GM23248 (cell line): ENCODE measurements at regions not wholly inside any gene's neighbourhood (a gene's known extent, or its start where the extent isn't known, plus 50 kb on each side); places are given as distances from the start of the nearest gene placed in this dataset.

Experiments
- DNase-seq: peaks from one replicate; pipeline ENCODE4 v3.0.0-alpha.2; 2015
- H2AFZ ChIP-seq: fragments of 200-600 bp; sonication (generic); 2 replicates; pipeline ENCODE4 v1.6.1; 2016; ENCODE audit warnings: antibody characterized with exemption
- H3F3A ChIP-seq: fragments of 200-600 bp; sonication (generic); 2 replicates; pipeline ENCODE4 v1.6.1; 2016; ENCODE audit warnings: mild to moderate bottlenecking, antibody characterized with exemption, mixed run types; ENCODE audit not compliant: insufficient read depth
- H3K27ac ChIP-seq: fragments of 200-600 bp; sonication (generic); 2 replicates; pipeline ENCODE4 v1.5.1; 2016; ENCODE audit warnings: mild to moderate bottlenecking
- H3K27me3 ChIP-seq: fragments of 200-600 bp; sonication (generic); replicated peaks from 2 replicates; pipeline ENCODE4 v1.6.1; 2016; ENCODE audit warnings: mild to moderate bottlenecking; ENCODE audit not compliant: insufficient read depth
- H3K36me3 ChIP-seq: fragments of 200-600 bp; sonication (generic); 2 replicates; pipeline ENCODE4 v1.6.1; 2016; ENCODE audit warnings: low read depth, mild to moderate bottlenecking
- H3K4me1 ChIP-seq: fragments of 200-600 bp; sonication (generic); 2 replicates; pipeline ENCODE4 v1.6.1; 2016; ENCODE audit warnings: mild to moderate bottlenecking; ENCODE audit not compliant: insufficient read depth
- H3K4me2 ChIP-seq: fragments of 200-600 bp; sonication (generic); one replicate; pipeline ENCODE4 v1.6.1; 2016; ENCODE audit warnings: mild to moderate bottlenecking; ENCODE audit not compliant: unreplicated experiment
- H3K4me3 ChIP-seq: fragments of 200-600 bp; sonication (generic); 2 replicates; pipeline ENCODE4 v1.5.1; 2016; ENCODE audit warnings: mild to moderate bottlenecking
- H3K79me2 ChIP-seq: fragments of 200-600 bp; sonication (generic); 2 replicates; pipeline ENCODE4 v1.6.1; 2016; ENCODE audit warnings: mild to moderate bottlenecking; ENCODE audit not compliant: insufficient read depth
- H3K9ac ChIP-seq: fragments of 200-600 bp; sonication (generic); 2 replicates; pipeline ENCODE4 v1.6.1; 2016; ENCODE audit warnings: mild to moderate bottlenecking
- H3K9me2 ChIP-seq: fragments of 200-600 bp; sonication (generic); 2 replicates; pipeline ENCODE4 v1.6.1; 2016; ENCODE audit warnings: mixed run types, mild to moderate bottlenecking, moderate library complexity; ENCODE audit not compliant: insufficient read depth
- H3K9me3 ChIP-seq: fragments of 200-600 bp; sonication (generic); one replicate; pipeline ENCODE4 v1.6.1; 2017; ENCODE audit warnings: low read depth
- H4K20me1 ChIP-seq: fragments of 200-600 bp; sonication (generic); 2 replicates; pipeline ENCODE4 v1.6.0; 2016; ENCODE audit not compliant: insufficient read depth
- EZH2 ChIP-seq: fragments of 200-600 bp; sonication (generic); IDR thresholded peaks from 2 replicates; pipeline ENCODE4 v1.6.1; 2018; ENCODE audit warnings: antibody characterized with exemption, mild to moderate bottlenecking; ENCODE audit not compliant: insufficient read depth, poor library complexity, severe bottlenecking
- EZH2phosphoT487 ChIP-seq: fragments of 200-600 bp; sonication (generic); IDR thresholded peaks from 2 replicates; pipeline ENCODE4 v1.6.1; 2018; ENCODE audit warnings: antibody characterized with exemption, moderate library complexity, mild to moderate bottlenecking, low read depth; ENCODE audit not compliant: insufficient read depth
- WGBS, 2 experiments: methylation state at CpG; one replicate each; pipeline ENCODE4 v1.1.6; 2015 to 2017; ENCODE audit warnings: low lambda C conversion rate in 2 of 2, low coverage in 1 of 2; ENCODE audit errors: missing lambda C conversion rate in 2 of 2; 5-methylcytosine and 5-hydroxymethylcytosine counted together
- in situ Hi-C: fragments of 300-500 bp; cut with MboI; formaldehyde crosslinking; loops from 2 replicates; pipeline ENCODE4 v1.15.0; 2020

GRCh38 chr4:64538219-64538618 lies 129.0 kb upstream of the TECRL start:
- no peaks in the 10 kb centered on the region for H3K9me2 ChIP-seq
- no peaks in the 10 kb centered on the region for H3K79me2 ChIP-seq
- TF ChIP-seq EZH2 = no peak
- no peak for TF ChIP-seq EZH2phosphoT487
- H3K4me2 ChIP-seq = no peak overlapping the region
- H2AFZ ChIP-seq = no peak overlapping the region
- 56 to 60% methylated on average over 8 of the region's 8 CpGs for WGBS, 2 experiments
- H3F3A ChIP-seq = no peaks in the 10 kb centered on the region
- in situ Hi-C loops = loop anchor here (10.0 kb wide), 1 partner anchor 383 kb away; no protein-coding TSS in a partner anchor
- no peak overlapping the region for H3K9ac ChIP-seq
- H3K36me3 ChIP-seq = no peaks in the 10 kb centered on the region
- no peaks in the 10 kb centered on the region for H3K9me3 ChIP-seq
- no peaks in the 10 kb centered on the region for H3K4me1 ChIP-seq
- no peak overlapping the region for H3K4me3 ChIP-seq
- H4K20me1 ChIP-seq = no peaks in the 10 kb centered on the region
- DNase-seq = no peak
- H3K27me3 ChIP-seq = no peaks in the 10 kb centered on the region
- H3K27ac ChIP-seq = no peak overlapping the region

DNA sequence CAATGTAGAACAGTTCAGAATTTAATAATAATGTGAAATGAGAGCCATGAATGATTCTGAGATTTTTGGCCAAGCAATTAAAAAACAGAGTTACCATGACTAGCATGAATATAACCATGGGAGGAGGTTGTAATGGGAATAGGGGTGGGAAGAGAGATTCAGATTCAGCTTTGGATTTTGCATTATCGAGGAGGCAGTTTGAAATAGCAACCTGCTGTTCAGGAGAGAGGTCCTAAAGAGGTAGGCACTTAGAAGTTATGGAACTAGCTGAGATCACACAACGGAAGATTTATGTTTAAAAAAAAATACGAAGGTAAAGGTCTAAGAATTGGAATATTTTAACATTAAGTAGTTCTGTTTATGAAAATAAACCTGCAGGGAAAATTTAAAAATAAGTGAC lies 124.4 kb upstream of the TECRL start:
- Histone ChIP-seq H4K20me1 (no peaks in the 10 kb centered on the region), H3K27me3 (no peaks in the 10 kb centered on the region), H3K9me2 (no peaks in the 10 kb centered on the region), H3K36me3 (no peaks in the 10 kb centered on the region), H3K79me2 (no peaks in the 10 kb centered on the region), H2AFZ (no peak overlapping the region), H3K4me2 (no peak overlapping the region), H3K4me3 (no peak overlapping the region), H3K9me3 (no peaks in the 10 kb centered on the region), H3K27ac (no peak overlapping the region), H3F3A (no peaks in the 10 kb centered on the region), H3K4me1 (no peaks in the 10 kb centered on the region), H3K9ac (no peak overlapping the region)
- in situ Hi-C loops = loop anchor here (10.0 kb wide), 1 partner anchor 379 kb away; no protein-coding TSS in a partner anchor
- TF ChIP-seq EZH2 (no peak), EZH2phosphoT487 (no peak)
- 19 to 20% methylated on average over 3 of the region's 3 CpGs for WGBS, 2 experiments
- DNase-seq = no peak

DNA sequence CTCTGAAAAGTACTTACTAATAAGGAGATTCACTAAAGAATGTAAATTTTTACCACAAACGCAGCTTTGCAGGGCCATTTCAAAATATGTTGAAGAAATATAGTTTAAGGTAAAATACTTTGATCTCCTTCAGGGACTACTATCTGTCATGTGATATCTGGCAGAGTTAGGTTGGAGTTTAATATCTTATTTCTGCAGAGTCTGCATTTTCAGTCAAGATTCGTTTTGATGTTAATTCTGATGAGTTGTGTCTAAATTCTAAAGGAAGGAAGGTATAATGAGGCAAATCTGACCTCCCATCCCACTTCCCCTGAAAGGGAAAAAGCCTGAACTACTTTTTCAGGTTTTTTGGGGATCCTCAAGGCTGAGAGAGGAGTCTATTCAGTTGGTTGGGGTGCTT lies 123.9 kb upstream of the TECRL start:
- no peaks in the 10 kb centered on the region for H3K9me3 ChIP-seq
- no peaks in the 10 kb centered on the region for H3K27me3 ChIP-seq
- WGBS, 2 experiments = 3 to 10% methylated on average over 2 of the region's 2 CpGs
- no peak for DNase-seq
- no peak for TF ChIP-seq EZH2phosphoT487
- TF ChIP-seq EZH2 = no peak
- H3K4me1 ChIP-seq = no peaks in the 10 kb centered on the region
- in situ Hi-C loops = loop anchor here (10.0 kb wide), 1 partner anchor 378 kb away; no protein-coding TSS in a partner anchor
- no peak overlapping the region for H3K4me2 ChIP-seq
- no peak overlapping the region for H2AFZ ChIP-seq
- H3K9ac ChIP-seq = no peak overlapping the region
- H3K79me2 ChIP-seq = no peaks in the 10 kb centered on the region
- H3K9me2 ChIP-seq = no peaks in the 10 kb centered on the region
- no peak overlapping the region for H3K27ac ChIP-seq
- H4K20me1 ChIP-seq = no peaks in the 10 kb centered on the region
- no peaks in the 10 kb centered on the region for H3F3A ChIP-seq
- H3K36me3 ChIP-seq = no peaks in the 10 kb centered on the region
- no peak overlapping the region for H3K4me3 ChIP-seq

DNA sequence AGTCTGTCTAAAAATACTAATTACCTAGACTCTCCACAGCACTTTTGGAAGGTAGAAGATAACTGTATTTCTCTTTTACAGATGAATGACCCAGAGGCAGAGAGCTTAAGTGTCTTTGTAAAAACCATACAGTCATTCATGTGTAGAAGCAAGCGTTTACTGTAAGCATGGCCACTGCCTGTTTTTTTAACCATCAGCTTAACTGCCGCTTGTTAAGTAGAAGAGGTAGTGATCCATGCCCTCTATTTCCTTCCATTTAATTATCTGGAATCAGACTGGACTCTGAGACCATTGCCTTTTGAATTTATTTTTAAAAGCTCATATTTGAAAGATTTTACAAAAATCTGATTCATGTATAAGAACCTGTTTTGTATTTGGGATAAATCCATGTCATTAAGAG lies 111.2 kb upstream of the TECRL start:
- Histone ChIP-seq H3K79me2 (no peaks in the 10 kb centered on the region), H3K4me3 (no peak overlapping the region), H3K27me3 (no peaks in the 10 kb centered on the region), H3F3A (no peaks in the 10 kb centered on the region), H3K9me2 (no peaks in the 10 kb centered on the region), H3K36me3 (no peaks in the 10 kb centered on the region), H3K9ac (no peak overlapping the region), H4K20me1 (no peaks in the 10 kb centered on the region), H2AFZ (no peak overlapping the region), H3K27ac (no peak overlapping the region), H3K4me2 (no peak overlapping the region), H3K4me1 (no peaks in the 10 kb centered on the region), H3K9me3 (no peaks in the 10 kb centered on the region)
- WGBS, 2 experiments = 30 to 46% methylated on average over 2 of the region's 2 CpGs
- in situ Hi-C loops = no loop called here
- DNase-seq = no peak
- TF ChIP-seq EZH2phosphoT487 (no peak), EZH2 (no peak)

DNA sequence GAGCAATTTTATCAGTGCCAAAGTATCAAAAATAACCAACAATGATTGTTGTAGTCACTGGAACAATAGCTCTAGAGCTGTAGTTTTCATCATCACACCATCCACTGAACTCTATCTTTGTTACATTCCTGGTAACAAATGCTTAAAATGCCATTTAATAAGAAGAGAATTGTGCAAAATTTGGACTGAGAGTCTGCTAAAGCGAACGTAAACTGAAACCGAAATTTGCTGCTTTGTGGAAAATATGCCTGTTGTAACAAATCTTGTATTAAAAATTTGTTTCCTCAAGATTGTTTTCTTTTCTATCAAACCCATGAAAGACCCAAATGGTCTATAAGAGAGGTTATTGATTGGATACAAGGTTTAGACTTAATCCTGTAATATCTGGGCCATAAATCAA lies 109.3 kb upstream of the TECRL start:
- Histone ChIP-seq H3K27ac (no peak overlapping the region), H2AFZ (no peak overlapping the region), H3K9me3 (no peaks in the 10 kb centered on the region), H3K36me3 (no peaks in the 10 kb centered on the region), H3K9ac (no peak overlapping the region), H3K27me3 (no peaks in the 10 kb centered on the region), H3K4me3 (no peak overlapping the region), H3K4me2 (no peak overlapping the region), H3K79me2 (no peaks in the 10 kb centered on the region), H3K9me2 (no peaks in the 10 kb centered on the region), H3F3A (no peaks in the 10 kb centered on the region), H3K4me1 (no peaks in the 10 kb centered on the region), H4K20me1 (no peaks in the 10 kb centered on the region)
- 24 to 28% methylated on average over 3 of the region's 3 CpGs for WGBS, 2 experiments
- no peak for TF ChIP-seq EZH2
- TF ChIP-seq EZH2phosphoT487 = no peak
- in situ Hi-C loops = no loop called here
- DNase-seq = no peak
